Activated CD4-positive, alpha-beta T cell treated with anti-CD3 and anti-CD28 coated beads, Interleukin-2, amount 50 U/mL, for 1 hour (primary cell): ENCODE measurements at regions not wholly inside any gene's neighbourhood (a gene's known extent, or its start where the extent isn't known, plus 50 kb on each side); places are given as distances from the start of the nearest gene placed in this dataset.

Experiments
- DNase-seq: peaks from one replicate; pipeline ENCODE4 v3.0.0-alpha.2; 2020

DNA sequence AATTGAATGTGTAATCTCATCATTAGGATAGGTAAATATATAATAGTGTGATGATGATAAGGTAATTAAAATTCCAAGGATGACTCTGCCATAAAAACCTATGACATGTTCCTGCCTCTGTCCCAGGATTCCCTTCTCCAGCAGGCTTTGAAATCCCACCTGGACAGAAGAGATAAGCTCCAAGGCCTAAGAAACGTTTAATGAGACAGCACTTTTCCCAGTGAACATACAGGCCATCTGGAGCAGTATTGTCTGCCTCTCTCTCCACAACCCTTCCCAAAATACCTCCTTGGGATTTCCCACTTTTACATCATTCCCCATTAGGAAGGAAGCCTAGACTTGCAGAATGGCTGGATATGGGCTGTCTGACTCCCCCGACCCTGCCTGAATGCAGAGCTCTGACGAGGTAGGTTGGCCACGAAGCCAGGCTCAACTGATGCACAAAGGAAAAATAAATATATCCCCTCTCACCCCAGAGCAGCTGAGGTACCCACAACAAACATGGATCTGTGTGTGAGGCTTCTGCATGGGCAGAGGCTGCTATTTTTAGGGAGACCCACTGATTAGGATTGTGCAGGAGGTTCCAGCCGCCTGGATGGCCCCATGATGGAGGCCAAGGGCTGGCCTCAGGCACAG, 71.0 kb downstream of the TMPRSS5 start:
- no peak for DNase-seq

DNA sequence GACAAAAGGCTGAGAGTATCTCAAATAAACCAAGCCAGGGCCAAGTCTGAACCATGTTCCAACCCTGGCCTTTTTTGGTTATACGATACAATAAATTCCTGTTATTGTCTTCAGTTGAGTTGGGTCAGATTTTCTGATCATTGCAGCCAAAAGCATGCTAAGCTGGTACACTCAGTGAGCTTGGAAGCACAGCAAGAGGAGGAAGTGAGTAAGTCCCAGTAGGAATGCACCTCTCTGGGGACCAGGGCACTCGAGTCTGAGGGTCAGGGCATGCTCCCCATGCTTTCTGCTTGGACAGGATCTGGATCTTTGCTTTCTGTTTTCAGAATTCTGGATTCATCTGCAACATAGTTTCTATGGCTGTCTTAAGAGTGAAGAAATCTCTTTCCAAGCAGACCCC, 73.1 kb downstream of the TMPRSS5 start:
- no peak for DNase-seq

DNA sequence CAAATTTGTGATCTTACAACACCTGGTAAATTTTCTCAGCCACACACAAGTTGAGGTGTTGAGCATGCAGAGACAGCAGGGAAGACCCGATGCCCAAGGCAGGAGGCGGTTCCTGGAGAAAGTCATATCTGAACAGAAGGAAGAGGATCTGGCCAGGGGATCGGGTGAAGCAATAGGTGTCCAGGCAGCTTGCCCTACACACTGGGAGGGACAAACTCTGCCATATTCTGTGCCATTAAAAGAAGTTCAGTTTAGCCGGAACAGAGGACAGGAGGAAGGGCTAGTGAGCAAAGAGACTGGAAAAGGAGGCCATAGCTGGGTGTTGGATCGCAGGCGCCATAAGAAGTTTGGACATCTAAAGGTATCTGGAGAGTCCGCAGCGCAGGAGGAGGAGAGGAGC, 76.5 kb downstream of the TMPRSS5 start:
- no peak for DNase-seq

DNA sequence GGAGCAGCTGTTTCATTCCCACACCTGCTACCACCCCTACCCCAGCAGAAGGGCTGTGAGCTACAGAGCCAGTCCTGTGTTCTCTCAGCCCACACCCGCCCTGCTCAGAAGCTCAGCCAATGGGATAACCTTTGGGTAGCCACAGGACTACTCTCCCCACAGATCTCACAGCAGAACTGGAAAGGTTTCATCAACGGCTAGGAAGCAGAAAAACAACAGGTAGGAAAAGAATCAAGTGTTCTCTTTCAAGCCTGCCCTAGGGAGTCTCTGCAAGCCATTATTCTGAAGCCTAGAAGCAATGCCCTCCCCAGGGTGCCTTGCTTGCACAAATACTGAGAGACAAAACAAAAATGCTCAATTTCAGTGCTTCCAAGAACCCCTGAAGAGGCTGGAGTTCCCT, 77.2 kb downstream of the TMPRSS5 start:
- DNase-seq, result no peak

DNA sequence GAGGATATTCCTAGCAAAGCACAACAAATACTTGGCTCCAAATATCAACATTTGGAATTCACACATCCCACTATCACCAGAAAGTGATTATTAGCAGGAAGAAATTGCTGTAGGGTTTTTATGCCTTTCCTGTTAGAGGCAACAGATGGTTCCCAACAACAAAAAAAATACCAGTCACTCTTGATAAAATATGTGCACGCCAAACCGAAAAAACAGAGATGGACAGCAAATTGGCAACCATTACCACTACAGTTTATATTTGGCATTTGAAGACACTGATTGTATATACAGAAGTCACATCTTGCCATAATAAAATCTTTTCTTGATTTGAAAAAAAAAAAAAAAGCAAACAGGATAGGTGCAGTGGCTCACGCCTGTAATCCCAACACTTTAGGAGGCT, 78.2 kb downstream of the TMPRSS5 start:
- no peak for DNase-seq

DNA sequence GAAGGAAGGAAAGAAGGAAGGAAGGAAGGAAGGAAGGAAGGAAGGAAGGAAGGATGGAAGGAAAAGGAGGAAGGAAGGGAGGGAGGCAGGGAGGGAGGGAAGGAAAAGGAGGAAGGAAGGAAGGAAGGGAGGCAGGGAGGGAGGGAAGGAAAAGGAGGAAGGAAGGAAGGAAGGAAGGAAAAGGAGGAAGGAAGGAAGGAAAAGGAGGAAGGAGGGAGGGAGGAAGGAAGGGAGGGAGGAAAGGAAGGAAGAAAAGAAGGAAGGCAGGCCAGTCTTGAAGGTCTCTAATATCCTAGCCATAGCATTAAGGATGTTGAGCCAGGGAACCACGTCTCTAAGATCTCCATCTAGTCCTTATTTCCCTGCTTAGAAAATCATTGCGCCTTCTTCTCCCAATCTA, 78.8 kb downstream of the TMPRSS5 start:
- DNase-seq, result no peak

DNA sequence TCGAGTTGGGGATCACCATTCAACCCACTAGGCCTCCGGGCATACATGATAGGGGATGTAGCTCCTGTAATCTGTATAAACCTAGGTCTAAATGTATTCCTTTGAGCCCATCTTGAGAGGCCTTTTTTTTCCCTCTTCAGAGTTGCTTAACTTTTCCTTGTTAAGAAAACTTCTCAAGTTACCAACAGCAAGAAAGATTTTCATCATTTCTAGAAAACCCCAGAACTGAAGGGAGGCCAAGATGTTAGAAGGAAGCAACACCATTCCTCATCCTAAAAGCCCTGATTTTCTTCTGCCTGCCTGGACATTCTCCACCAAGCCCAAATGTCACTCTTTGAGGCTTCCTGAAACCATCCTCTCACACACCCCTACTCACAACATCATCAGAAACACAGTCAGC, 79.4 kb downstream of the TMPRSS5 start:
- no peak for DNase-seq

DNA sequence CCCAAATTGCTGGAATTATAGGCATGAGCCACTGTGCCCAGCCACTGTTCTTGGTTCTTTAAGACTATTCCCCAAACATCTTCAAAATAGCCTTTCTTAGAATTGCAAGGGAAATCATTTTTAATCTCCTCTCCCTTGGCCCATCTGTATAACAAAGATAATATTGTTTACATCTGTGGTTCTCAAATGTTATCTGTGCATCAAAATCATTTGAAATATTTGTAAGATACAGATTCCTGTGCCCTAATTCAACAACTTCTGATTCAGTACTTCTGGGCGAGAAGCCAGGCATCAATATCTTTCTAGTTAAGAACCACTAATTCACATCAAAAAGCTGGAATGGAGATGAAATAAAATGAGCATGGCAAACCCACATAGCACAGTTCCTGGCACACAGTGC, 83.0 kb downstream of the TMPRSS5 start:
- DNase-seq, result no peak

DNA sequence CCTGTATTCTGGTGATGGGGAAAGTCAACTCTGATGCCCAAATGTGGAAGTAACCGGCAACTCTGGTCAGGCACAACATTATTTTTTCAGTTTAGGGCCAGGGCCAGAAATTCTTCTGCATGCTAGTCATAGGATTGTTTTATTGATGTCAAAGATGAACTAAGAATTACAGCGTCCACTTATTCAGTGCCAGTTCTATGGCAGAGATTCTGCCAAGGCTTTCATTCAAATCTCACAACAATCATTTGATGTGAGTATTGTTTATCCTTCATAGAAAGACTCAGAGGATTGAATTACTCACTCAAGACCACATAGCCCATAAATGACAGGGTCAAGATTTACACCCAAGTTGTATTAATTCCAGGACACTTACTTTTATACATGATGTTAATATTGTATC, 87.7 kb downstream of the TMPRSS5 start:
- no peak for DNase-seq

DNA sequence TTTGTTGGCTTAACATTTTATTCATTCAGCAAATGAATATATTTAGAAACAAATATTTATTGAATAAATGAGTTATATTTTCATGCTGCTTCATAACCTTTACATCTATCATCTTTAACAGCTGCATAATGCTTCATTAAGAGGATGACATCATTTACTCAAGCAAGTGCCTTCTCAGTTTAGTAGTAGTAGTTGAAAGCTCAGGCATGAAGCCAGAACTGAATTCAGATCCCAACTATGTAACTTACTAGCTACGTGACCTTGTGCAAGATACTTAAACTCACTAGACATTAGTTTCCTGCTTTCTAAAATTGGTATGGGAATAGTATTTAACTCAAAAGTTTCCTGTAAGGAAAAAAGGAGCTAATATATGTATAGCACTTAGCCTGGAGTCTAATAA, 90.3 kb downstream of the TMPRSS5 start:
- DNase-seq, result no peak

DNA sequence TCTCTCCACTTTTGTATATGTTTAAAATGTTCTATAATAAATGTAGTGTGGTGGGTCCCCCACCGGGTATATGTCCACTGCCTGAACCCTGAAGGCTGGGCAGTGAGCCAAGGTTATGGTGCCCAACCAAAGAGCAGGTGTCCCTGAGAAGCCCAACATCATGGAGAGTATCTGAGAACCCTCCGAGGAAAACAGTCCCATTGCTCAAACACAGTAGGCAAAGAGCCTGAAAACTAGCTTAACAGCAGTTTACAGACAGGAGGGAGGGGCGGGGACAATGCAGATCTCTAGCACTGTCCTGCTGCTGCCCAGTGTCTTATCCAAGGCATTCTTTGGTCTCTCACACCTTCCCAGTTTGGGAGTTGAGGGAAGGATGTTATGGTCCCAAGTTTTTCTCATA, 91.0 kb downstream of the TMPRSS5 start:
- DNase-seq, result no peak

DNA sequence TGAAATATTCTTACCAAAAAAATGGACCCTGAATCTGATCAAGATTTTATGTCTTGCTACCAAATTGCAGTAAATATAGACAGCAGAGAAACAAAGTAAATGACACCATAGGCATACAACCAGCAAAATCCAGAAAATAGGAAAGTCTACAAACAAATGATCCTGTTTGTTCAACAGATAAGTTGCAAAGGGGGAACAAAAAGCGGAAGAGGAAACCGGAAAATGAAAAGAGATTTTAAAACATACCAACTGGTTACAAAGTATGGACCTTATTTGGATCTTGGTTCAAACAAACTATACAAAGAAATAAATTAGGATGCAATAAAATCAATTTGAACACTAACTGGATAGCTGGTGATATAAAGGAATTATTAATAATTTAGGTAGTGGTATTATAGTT, 92.0 kb downstream of the TMPRSS5 start:
- no peak for DNase-seq

DNA sequence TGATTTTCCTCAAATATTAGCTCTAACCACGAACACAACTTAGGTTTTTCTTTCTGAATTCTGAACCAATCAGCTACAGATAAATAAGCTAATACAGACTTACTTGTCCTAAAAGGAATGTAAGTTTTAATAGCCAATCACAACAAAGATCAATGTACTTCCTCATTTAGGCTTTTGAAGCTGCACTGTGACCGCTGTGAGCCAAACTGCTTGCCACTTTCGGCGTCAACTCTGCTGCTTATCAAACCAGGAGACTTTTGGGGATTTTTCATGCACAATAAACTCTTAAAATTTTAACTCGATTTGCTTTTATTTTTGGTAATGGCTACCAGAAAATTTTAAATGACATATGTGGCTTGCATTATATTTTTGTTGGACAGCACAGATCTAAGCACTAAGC, 92.5 kb downstream of the TMPRSS5 start:
- DNase-seq, result no peak

DNA sequence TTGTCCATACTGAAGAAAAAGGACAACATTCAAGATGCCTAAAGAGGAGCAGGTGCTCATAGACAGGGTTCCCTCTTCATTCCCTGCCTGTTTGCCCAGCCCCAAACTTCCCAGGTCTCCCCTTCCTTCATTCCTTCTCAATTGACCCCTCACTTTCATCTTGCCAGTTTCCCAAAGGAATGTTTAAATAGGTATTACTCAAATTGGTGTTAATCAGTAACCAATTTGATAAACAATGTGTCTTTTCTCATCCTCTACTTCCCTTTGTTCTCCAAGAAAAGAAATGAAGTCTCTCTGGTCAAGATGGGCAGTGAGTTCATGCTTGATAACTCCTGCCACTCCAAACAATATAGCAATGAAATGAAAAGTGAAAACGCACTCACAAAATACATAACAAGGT, 101.9 kb downstream of the TMPRSS5 start:
- no peak for DNase-seq

DNA sequence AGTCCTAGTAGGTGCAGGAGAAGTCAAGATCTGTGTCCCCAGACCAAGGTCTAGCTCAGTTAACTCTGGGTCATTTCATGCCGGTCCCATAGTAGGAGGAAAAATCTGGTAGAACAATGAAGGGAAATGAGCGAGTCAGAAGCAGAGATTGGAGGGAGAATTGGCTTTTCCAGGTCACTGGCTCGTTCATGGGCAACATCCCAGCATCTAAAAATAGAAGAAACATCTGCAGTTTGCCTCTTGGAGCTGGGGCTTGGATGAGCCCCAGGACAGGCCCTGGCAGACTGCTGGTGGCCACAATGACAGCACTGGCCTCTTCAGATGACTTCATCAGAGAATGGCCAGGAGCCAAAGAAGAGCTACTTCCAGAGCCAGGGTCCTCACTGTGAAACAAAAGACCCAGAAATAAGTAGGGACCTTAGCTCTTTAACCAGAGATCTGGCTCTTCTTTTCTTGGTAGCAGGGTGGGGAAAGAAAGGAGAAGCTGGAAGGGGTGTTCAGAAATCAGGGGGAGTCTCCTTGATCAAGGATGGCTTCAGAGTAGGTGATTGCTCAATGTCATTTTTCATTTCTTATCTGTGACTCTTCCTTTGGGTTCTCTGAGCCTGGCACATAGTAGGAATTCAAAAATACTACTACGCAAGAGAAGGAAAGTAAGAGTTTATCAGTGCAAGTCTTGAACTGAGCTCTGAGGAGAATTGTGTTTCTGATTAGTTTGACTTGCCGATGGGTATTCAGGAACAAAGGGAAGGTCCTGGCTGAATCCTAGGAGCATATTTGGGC, 102.6 kb downstream of the TMPRSS5 start:
- no peak for DNase-seq

DNA sequence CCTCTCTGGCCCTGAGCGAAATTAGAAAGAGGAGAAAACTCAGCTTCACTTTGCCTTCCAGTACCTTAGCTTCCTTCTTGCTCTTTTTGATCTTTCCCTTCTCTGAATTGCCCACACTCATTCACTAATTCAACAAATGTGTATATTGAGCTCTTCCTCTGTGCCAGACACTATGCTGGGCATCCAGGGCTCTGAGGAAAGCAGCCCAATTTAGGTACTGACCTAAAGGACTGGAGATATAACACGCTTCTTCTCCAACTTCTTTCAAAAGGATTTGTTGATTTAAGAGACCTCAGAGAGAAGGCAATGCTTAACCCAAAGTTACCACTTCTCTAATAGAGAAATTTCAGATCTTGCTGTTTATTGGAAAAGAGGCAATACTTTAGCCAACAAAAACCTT, 103.6 kb downstream of the TMPRSS5 start:
- DNase-seq, result no peak

DNA sequence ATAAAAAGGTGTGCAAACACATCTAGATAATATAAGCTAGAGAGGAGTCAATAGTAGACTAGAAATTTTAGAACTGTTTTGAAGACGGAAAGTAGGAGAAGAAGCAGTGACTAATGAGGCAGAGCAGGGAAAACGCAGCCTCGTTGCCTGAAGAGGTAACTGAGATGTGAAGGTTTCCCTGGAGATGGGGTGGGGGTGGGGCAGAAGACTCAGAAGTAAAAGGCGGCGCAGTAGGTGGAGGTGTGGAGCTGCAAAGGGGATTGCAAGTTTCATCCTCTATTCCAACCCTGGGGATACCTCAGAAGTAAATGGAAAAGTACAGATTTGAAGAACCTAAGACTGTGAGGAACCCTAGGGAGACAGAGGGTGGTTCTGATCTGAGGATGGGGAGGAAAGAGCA, 109.5 kb downstream of the TMPRSS5 start:
- no peak for DNase-seq

DNA sequence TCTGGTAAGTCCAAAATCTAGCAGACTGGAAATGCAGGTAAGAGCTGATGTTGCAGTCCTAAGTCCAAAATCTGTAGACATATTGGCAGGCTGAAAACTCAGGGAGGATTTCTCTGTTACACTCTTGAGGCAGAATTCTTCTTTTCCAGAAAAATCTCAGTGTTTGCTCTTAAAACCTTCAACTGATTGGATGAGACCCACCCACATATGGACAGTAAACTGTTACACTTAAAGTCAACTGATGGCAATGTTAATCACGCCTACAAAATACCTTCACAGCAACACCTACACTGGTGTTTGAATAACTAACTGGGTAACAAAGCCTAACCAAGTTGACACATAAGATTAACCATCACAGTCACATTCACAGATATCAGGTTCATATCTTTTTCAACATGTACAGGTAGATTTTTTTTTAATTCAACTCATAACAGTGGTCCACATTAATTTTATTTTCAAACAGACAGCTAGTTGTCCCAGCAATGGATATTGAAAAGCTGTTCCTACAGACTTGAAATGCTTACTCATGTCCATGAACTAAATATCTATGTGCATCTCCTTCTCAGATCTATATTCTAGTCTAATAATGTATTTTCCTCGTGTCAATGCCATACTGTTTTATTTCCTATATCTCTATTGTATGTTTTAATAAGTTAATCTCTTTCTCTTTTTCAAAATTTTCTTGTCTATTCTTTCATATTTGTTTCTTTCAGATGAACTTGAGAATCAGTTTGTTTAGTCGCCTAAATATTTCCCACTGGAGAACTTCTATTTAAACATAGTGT, 110.1 kb downstream of the TMPRSS5 start:
- DNase-seq, result no peak

DNA sequence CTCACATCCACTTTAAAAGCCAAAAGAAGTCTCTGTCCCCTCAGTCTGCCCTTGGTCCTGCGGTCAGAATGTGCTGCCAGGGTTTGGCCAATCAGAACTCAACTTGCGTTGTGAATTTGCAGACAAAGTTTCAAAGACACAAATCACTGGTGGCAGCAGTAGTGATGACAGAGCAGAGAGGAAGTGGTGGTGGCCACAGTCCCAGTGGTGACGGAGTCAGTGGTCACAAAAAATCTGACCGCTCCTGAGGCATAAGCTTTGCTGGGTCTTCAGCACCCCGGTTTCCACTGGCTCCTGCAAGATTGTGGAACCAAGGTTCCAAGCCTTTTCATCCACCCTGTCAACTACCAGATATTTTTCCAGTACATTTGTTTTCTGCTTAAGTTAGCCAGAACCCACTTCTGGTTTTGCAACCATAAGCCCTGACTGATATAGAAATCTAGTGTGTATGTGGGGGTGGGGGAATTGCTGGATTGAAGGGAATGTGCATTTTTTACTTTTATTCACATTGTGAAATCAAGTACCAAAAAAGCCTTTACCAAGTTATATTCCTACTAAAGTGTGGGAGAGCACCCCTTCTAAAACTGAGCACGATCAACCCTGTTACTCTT, 112.3 kb downstream of the TMPRSS5 start:
- DNase-seq, result no peak

DNA sequence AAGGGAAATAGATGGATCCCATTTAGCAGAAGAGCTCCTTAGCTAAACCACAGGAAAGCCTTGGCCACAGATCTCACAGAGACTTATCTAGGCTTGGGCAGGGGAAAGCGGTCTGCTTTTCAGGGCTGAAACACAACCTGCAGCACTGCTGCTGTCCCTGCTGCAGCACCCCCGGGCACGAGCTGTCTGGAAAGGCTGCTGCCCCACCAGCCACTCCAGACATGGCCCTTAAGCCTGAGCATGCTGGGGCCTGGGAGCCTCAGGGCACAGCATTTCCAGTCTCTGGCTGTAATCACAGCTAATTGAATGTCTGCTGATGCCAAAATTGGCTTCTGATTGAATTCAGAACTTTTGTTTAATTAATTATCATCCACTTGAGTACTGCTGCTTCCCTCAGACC, 115.0 kb downstream of the TMPRSS5 start:
- DNase-seq, result no peak

DNA sequence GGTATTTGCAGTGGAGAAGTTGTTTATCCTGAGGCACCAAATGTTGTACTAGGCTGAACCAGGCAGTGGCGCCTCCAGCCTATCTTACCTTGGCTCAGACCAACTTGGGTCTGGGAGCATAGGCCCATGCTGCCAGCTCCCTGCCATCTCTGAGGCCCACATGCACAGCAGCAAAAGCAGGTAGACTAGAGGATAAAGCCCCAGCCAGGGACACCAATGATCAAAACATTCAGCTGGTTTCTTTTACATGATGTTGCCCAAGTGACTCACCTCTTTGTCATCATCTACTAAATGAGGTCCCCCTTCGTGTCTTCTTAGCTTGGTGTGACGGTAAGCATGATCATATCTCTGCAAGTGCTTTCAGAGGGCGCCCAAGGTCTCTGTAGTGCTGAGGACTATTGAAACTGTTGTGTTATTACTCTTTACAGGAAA, 112.1 kb upstream of the DRD2 start:
- no peak for DNase-seq

DNA sequence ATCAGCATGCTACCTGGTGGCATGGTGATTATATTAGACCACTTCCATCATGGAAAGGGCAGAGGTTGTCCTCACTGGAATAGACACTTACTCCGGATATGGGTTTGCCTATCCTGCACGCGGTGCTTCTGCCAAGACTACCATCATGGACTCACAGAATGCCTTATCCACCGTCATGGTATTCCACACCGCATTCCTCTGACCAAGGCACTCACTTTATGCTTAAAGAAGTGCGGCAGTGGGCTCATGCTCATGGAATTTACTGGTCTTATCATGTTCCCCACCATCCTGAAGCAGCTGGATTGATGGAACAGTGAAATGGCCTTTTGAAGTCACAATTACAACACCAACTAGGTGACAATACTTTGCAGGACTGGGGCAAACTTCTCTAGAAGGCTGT, 109.2 kb upstream of the DRD2 start:
- DNase-seq, result no peak

DNA sequence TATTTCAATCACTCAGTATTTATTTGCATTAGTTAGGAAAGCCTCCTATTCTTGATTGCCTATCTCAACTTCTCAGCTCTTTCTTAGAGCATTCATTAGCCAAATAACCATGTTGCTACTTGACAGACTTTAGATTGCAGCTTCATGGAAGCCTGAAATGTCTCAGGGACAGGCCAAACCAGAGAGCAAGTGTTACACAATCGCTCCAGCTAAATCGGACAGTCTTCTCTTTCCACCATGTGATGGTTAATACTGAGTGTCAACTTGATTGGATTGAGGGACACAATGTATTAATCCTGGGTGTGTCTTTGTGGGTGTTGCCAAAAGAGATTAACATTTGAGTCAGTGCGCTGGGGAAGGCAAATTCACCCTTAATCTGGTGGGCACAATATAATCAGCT, 106.5 kb upstream of the DRD2 start:
- no peak for DNase-seq
